Right ventricle myocardium inferior (tissue), 1 donor: ENCODE measurements at regions not wholly inside any gene's neighbourhood (a gene's known extent, or its start where the extent isn't known, plus 50 kb on each side); places are given as distances from the start of the nearest gene placed in this dataset.

Experiments used
- ATAC-seq: fragments of 200-7000 bp; cut with Tn5 transposase; one replicate; pipeline ENCODE4 v1.9.1; 2020; ENCODE audit warnings: mild to moderate bottlenecking, moderate library complexity
- DNase-seq: peaks from one replicate; pipeline ENCODE4 v3.0.0; 2021; ENCODE audit errors: missing footprints
- intact Hi-C: fragments of 100-400 bp; cut with DNase I; formaldehyde crosslinking; loops from one replicate; pipeline ENCODE4 v1.11.0; 2022
- donor health status: DM: no; HTN: yes; CAD: no; lungs with severe emphysema.

DNA sequence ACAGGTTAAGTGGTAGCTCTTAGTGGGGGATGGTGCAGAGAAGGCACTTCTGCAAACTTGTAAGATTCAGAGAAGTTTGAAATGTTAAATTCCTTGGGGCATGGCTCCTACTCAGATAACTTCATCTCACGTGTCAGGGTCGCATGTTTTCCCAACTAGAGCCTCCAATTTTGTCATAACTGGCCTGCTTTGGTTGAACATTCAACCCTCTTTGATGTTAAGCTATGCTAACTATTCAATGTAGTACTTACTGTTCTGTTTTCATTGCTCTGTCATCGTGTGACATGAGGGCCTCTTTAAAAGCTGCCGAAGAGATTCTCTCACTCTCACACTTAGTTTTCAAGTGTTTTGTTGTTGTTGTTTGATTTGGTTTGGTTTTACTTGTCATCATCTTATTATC lies 280.8 kb downstream of the CDH11 start:
- no peak for ATAC-seq
- intact Hi-C loops = no loop called here
- no peak for DNase-seq

DNA sequence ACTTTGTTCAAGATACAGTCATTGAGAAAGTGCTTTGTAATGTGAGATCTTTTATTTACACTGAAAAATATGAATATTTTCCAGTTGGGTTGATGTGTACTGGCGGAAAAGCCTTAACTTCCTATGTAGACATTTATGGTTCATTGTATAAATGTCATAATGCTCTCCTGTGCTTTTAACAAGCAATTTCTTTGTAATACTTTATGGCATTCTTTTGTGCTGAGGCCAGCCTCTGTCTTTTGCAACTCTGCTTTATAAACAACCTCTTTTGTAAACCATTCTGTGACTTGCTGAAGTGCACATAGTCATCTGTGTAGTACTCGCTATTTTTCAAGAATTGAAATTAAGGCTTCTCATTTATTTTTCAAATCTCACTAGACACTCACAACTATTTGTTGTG lies 291.2 kb downstream of the CDH11 start:
- no peak for ATAC-seq
- no peak for DNase-seq
- intact Hi-C loops = no loop called here

DNA sequence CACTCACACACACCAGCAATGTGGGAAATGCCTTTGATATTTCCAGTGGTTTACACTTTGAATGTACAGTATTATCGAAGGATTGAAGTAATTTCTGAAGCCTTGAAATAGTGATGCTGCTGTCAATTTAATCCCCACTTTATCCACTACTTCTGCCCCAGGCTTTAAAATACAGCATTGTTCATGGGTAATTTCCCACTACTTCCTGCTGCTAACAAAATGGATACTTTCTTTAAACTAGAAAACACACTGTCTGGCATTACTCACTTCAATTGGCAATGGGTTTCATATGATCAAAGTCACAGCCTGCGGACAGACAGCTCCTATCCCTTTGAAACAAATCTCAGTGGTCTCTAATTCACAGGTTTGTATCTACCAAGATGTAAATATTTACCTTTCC lies 292.2 kb downstream of the CDH11 start:
- intact Hi-C loops = no loop called here
- DNase-seq = no peak
- no peak for ATAC-seq

DNA sequence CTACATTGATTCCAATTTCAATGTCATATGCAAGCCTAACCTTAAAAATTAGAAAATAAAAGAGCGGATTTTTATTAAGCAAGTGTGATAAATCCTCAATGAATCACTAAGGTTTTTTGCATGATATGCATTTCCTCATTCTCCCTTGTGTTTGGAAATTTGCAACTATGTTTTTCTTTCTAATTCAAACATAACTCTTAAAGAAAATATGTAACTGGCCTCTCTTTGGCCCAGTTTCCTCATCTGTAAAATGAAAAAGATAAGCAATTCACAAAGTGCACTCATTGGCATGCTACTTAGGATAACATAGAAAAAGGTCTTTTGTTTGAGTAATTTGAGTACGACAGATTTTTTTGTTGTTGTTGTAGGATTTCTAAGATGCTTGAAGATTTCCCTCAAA lies 295.5 kb downstream of the CDH11 start:
- intact Hi-C loops = no loop called here
- no peak for ATAC-seq

DNA sequence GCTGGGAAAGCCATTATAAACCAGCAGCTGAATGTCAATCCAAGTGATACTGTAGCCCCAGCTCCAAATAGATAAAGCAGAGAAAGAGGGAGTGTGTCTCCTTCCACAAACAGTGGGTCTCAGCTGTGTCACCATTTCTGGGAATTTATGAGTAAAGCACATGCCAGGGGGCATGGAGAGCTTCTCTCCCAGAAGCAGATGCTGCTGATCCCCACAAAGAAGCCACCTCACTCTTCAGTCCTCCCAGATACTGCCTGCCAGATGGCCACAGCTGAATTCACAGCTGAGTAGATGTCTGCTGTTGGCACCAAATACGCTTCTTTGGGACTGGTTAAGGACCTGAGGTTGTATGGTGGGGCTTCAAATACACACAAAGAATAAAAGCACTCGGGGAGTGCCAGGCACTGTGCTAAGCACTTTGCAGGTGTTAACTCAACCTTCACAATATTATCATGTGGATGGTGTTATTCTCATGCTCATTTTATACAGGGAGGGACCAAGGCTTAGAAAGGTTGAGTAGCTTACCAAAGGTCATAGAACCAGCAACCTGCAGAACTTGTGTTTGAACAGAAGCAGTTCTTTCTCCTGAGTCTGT lies 298.3 kb downstream of the CDH11 start:
- intact Hi-C loops = no loop called here
- no peak for ATAC-seq
- no peak for DNase-seq

More for the DNA sequence above, 295.5 kb downstream of the CDH11 start:
- no peak for DNase-seq

DNA sequence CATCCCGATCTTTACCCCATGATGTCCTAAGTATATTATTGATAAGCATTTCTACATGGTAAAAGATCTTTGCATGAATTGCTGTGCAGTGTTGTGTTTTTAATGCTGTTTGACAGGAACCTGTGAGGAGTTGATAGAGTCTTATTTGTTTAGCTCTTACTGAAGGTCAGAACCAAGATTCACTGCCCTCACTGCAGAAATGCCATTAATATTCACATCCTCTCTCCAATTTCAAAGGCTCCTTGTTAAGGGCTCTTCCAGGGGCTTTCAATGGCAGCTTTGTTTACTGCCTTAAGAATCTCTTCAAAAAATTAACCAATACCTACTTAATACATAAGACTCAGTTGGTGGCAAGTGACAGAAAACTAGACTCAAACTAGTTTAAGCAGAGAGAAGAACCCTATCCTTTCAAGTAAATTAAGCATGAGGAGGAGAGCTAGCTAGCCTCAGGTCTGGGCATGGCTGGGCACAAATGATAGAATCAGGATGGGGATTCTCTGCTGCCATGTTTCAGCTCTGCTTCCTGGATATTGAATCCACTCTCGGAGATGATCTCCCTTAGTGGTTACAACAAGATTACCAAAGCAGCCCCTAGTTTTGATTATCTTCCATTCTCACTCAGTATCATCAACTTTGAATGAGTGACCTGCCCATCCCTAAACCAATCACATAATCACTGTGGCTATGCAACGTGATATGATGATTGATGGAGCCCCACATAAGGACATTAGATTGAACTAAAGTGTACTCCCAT lies 311.8 kb downstream of the CDH11 start:
- no peak for DNase-seq
- intact Hi-C loops = no loop called here
- ATAC-seq = no peak

DNA sequence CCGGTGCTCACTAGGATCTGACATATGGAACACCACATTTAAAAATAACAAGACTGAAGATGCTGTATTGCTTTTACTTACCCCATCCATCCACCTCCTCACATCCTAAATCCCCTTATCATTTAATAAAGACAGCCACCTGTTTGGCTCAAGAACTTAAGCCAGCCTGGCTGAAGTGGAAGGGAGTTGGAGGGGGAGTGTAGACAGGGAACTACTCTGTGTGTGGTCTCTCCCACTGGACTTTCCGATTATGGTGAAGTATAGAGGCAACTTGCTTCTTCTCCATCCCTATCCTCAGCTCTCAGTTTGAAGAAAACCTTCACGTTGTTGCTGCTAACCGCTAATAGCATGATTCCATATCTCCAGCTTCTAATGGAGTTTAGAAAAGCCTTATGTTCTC lies 313.4 kb downstream of the CDH11 start:
- no peak for DNase-seq
- no peak for ATAC-seq
- intact Hi-C loops = no loop called here

DNA sequence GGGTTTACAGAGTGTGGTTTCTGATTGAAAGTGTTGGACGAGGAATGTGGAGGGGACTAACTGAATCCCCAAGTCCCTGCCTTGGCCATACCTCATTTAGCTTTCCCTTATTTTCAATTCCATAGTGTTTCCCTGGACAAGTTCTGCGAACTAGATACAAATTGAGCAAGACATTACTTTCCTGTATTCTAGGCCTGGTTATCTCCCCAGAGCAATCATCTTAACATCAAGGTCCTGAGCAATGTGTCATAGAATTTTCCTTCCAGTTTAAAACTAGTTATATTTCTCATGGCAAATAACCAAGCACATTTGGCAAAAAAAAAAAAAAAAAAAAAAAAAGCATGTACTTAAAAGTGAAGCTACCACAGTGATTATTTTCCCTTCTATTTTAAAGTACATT lies 330.1 kb downstream of the CDH11 start:
- intact Hi-C loops = no loop called here
- DNase-seq = no peak

DNA sequence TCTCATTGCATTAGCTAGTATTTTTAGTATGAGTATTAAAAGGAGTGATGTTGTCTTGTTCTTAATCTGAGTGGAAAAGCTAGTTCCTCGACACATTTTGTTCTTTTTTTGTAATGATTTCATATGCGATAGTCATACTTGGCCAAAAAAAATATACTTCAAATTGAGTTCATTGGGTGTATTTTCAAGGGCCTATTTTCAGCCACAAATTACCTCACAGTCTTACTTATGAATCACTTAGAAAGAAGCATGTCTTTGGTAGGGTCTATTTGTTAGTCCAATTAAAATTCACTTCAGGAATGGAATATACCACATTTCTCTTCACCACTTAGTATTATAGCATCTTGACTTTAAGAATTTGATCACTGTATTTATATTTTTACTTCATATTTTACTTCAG lies 337.2 kb downstream of the CDH11 start:
- intact Hi-C loops = no loop called here
- ATAC-seq = no peak
- no peak for DNase-seq

More for the DNA sequence above, 330.1 kb downstream of the CDH11 start:
- no peak for ATAC-seq

DNA sequence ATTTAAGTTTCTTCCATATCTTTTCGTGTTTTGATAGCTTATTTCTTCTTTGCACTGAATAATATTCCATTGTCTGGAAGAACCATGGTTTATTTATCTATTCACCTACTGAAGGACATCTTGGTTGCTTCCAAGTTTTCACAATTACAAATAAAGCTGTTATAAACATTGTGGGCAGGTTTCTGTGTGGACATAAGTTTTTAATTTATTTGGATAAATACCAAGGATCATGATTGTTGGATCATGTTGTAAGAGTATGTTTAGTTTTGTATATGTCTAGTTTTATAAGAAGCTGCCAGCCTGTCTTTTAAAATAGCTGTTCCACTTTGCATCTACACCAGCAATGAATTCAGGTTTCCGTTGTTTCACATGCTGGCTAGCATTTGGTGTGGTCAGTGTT lies 339.4 kb downstream of the CDH11 start:
- ATAC-seq = no peak
- intact Hi-C loops = no loop called here
- DNase-seq = no peak

DNA sequence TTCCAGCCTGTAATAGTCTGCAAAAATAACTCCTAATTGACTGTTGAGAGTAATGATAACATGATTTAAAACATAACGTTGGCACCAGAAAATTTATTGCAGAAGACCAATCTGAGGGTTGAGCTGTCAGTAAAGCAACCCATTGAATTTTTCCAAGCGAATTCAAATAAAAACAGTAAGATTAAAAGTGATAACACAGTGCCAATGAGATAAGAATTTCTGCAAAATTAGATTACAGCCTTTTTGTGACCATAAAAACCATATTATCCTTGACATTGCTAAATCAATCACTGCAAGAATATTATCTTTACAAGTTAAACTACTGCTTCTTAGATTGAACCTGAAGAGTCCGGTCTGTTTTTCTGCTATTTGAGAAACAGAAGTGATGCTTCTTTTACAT lies 341.4 kb downstream of the CDH11 start:
- intact Hi-C loops = no loop called here
- ATAC-seq (no peak), DNase-seq (no peak)

DNA sequence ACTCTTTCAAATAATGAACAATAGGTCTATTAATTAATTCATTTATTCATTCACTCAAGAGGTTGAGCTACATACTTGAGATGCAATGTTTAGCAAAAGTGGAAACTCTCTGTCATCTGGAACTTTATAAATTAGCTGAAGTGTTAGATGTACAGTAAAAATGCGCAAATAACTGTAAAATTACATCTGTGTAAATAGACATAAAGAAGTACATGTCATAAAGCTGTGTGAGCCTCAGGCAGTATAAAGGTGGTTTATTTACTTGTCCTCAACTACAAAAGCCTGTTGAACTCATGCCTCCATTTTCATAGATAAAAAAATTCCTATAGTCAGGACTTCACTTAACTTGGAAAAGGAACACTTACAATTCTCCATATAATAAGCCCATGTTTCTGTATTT lies 343.1 kb downstream of the CDH11 start:
- intact Hi-C loops = no loop called here
- ATAC-seq = no peak

DNA sequence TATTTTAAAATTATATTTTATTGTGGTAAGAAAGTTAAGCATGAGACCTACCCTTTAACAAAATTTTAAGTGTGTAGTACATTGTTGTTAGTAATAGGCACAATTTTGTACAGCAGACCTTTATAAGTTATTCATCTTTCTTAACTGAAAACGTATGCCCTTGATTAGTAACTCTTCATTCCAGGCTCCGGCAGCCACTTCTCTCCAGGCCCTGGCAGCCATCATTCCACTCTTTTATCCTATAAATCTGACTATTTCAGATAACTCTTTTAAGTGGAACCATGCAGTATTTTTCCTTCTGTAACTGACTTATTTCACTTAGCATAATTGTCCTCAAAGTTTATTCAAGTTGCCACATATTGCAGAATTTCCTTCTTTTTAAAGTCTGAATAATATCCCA lies 348.2 kb downstream of the CDH11 start:
- ATAC-seq = no peak
- DNase-seq = no peak
- intact Hi-C loops = no loop called here

More for the DNA sequence above, 343.1 kb downstream of the CDH11 start:
- DNase-seq = no peak

DNA sequence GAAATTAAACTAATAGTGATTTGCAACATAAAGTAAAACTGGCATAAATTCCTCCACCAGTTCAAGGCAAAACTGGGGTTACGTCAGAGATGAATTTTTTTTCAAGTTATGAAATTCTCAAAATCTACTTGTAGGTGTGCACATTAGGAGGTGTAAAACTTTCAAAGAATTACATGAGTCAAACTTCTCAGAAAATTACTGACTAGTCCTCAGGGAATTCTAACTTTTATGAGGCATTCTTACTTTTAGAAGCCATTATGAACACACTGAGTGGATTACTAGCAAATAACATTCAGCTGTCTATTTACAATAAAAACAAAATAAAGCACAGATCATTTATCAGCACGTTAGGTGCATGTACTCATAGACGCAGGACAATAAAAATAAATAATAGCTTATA lies 348.7 kb downstream of the CDH11 start:
- DNase-seq (no peak), ATAC-seq (no peak)
- intact Hi-C loops = no loop called here

DNA sequence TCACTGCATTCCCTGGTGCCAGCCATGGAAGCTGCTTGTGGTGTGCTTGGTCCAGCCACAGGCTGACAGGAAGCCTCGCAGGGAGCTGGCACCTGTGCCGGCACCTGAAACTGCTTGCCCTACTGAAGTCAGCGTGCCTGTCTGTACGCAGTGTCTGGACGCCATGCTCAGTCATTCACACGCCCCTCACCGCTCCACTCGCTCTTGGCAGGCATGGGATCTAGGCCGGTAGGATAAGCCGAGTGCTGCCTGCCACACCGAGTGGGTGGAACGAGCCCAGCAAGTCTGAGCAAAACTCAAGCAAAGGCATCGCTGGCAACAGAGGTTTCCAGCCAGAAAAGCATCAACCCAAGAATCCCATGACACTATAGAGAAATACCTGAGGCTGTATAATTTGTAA lies 350.6 kb downstream of the CDH11 start:
- ATAC-seq (no peak), DNase-seq (peak; percentile 57)
- intact Hi-C loops = no loop called here

DNA sequence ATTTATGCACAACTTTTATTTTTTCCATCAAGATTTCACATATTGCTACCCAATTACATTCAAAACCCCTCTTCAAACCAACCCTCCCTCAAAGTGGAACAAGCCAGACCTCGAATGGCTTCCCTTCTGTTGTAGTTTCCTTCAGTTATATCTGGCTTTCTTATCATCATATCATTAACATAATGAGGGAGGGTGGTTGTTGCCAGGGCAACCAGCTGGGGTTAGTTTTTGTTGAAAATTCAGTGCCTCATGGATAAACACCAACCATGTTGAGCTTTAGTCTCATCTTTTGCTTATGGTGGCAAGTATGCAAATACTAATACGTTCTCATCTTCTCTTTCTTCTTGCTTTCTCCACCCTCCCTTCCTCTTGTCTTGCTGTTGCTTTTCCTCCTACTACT lies 359.7 kb downstream of the CDH11 start:
- ATAC-seq = no peak
- intact Hi-C loops = no loop called here
- no peak for DNase-seq

DNA sequence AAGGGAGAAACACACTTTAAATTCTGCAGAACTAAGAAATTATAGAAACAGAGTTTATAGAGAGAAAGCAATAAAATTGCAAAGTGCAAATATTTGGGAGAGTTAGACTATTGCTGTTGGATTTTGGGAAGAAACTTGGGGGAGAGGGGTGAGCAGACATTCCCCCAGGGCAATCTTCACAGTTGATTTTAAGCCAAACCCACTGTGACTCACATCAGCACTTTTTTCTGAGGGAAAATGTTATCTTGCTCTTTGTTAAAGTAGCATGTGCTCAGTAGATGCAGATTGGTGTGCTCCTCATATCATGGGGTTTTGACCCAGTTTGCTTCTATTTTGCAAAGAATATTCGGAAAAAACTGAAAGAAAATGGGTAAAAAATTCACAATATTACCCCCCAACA lies 367.6 kb downstream of the CDH11 start:
- ATAC-seq (no peak), DNase-seq (no peak)
- intact Hi-C loops = no loop called here

DNA sequence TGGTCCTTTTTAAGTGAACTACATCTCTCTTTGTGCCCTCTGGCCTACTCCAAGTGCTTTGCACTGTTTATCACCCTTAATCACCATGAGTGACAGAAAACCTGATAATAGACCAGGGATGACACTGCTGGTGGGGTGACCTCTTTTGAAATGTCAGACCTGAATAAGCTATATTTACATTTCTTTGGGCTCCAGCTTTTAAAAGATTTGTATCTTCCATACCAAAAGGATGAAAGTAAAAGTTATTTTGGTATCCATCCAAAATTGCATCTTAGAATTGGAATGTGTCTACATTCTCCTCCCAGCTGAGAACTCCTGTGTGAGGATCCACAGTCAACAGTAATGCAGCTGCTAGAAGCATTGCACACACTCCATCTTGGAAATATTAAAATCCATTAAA lies 370.0 kb downstream of the CDH11 start:
- DNase-seq (no peak), ATAC-seq (no peak)
- intact Hi-C loops = no loop called here

DNA sequence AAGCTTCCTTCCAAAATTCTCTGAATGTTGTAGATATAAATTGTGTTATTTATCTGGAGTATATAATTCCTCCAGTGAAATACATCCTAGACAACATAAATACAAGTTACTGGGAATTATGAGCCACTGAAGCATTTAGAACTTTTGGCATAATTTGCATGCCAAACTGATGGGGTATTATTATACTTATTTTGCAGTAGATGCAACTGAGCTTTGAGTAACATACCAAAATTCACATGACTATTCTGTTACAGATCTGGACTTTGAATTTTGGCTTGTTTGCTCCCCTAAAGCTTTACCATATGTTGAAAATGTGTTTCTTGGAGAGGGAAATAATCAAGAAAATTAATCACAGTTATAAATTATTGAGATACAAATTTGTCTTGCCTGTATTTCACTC lies 372.5 kb downstream of the CDH11 start:
- DNase-seq = no peak
- intact Hi-C loops = no loop called here
- no peak for ATAC-seq

DNA sequence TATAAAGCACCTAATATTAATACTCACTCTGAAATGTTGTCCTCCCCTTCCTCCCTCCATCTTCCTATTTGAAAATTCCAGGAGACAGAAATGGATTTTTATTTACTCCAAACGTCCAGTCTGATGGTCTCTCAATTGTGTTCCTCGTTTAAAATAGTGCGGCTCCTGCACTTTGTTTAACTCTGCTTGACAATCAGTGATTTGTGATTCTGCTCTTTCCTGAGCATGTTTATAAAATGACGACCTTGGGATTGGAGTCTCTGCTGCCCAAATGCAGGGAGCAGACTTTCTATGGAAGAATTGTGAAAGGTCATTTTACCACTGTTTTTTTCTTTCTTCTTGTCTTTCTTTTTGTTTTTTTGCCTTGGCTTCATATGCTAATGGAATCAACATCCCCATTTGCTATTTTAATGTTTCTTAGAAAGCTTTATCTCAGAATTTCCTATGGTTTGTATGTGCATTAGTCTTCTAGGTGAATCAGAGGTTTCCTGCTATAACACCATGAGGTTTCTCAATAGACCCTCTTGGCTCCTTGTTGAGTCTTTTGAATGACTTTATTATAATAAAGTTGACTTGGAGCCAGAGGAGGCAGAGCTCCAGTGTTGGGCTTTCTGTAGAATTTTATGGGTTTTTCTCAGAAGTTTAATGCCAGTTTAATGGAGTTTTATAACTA lies 376.5 kb downstream of the CDH11 start:
- DNase-seq (no peak), ATAC-seq (no peak)
- intact Hi-C loops = no loop called here
